Astrocyte of the spinal cord (primary cell): ENCODE measurements at regions not wholly inside any gene's neighbourhood (a gene's known extent, or its start where the extent isn't known, plus 50 kb on each side); places are given as distances from the start of the nearest gene placed in this dataset.

Experiments used
- DNase-seq: peaks from one replicate; pipeline ENCODE4 v3.0.0; 2011; ENCODE audit warnings: low read depth, low spot score
- H3K4me3 ChIP-seq: 2 replicates; pipeline ENCODE4 v1.5.1; 2011; ENCODE audit warnings: low read depth, mild to moderate bottlenecking, low read length, moderate library complexity
- in situ Hi-C: cut with HindIII; loops from 2 replicates; pipeline ENCODE4 v1.10.0; 2017; ENCODE audit warnings: low sequenced_read_pairs
- TF ChIP-seq, protein P1 (sequence below): IDR thresholded peaks from 2 replicates; pipeline ENCODE4 v1.5.1; 2012; ENCODE audit warnings: low read depth, mild to moderate bottlenecking, low read length, inconsistent platforms

GRCh38 chr2:33791625-33792024, 192.5 kb upstream of the FAM98A start:
- H3K4me3 ChIP-seq, result no peak overlapping the region
- TF ChIP-seq, protein P1, sequence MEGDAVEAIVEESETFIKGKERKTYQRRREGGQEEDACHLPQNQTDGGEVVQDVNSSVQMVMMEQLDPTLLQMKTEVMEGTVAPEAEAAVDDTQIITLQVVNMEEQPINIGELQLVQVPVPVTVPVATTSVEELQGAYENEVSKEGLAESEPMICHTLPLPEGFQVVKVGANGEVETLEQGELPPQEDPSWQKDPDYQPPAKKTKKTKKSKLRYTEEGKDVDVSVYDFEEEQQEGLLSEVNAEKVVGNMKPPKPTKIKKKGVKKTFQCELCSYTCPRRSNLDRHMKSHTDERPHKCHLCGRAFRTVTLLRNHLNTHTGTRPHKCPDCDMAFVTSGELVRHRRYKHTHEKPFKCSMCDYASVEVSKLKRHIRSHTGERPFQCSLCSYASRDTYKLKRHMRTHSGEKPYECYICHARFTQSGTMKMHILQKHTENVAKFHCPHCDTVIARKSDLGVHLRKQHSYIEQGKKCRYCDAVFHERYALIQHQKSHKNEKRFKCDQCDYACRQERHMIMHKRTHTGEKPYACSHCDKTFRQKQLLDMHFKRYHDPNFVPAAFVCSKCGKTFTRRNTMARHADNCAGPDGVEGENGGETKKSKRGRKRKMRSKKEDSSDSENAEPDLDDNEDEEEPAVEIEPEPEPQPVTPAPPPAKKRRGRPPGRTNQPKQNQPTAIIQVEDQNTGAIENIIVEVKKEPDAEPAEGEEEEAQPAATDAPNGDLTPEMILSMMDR, result no peak
- peak; percentile 85 for DNase-seq
- in situ Hi-C loops, result no loop called here

- TF ChIP-seq, protein P1, result no peak
- DNase-seq, result peak; percentile 49
- no peak overlapping the region for H3K4me3 ChIP-seq
- in situ Hi-C loops, result no loop called here
These were observed 188.9 kb upstream of the FAM98A start for GRCh38 chr2:33788044-33788443.

- in situ Hi-C loops, result no loop called here
- H3K4me3 ChIP-seq, result no peak overlapping the region
- TF ChIP-seq, protein P1, result no peak
- DNase-seq, result no peak
These were observed 187.8 kb upstream of the FAM98A start for GRCh38 chr2:33786881-33787280.

- TF ChIP-seq, protein P1, result no peak
- in situ Hi-C loops, result no loop called here
- peak; percentile 24 for DNase-seq
These were observed 186.4 kb upstream of the FAM98A start for GRCh38 chr2:33785201-33786106.

DNA sequence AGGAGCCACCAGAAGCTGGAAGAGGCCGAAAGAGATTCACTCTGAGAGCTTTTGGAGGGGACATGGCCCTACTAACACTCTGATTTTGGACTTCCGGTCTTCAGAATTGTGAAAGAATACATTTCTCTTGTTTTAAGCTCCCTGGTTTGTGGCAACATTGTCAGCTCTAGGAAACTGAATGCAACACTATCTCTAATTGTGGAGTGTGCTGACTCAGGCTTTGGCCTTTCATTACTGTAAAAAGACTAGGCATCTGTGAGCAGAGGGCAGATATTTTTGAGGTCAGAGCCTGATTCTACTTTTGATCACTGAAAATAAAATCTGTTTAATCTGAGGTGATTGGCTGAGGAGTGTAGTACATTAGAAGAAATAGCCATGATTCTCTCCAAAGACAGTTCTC, 185.4 kb upstream of the FAM98A start:
- TF ChIP-seq, protein P1, result no peak
- no peak overlapping the region for H3K4me3 ChIP-seq
- no peak for DNase-seq
- in situ Hi-C loops, result no loop called here

More at GRCh38 chr2:33785201-33786106, 186.4 kb upstream of the FAM98A start:
- no peak overlapping the region for H3K4me3 ChIP-seq

DNA sequence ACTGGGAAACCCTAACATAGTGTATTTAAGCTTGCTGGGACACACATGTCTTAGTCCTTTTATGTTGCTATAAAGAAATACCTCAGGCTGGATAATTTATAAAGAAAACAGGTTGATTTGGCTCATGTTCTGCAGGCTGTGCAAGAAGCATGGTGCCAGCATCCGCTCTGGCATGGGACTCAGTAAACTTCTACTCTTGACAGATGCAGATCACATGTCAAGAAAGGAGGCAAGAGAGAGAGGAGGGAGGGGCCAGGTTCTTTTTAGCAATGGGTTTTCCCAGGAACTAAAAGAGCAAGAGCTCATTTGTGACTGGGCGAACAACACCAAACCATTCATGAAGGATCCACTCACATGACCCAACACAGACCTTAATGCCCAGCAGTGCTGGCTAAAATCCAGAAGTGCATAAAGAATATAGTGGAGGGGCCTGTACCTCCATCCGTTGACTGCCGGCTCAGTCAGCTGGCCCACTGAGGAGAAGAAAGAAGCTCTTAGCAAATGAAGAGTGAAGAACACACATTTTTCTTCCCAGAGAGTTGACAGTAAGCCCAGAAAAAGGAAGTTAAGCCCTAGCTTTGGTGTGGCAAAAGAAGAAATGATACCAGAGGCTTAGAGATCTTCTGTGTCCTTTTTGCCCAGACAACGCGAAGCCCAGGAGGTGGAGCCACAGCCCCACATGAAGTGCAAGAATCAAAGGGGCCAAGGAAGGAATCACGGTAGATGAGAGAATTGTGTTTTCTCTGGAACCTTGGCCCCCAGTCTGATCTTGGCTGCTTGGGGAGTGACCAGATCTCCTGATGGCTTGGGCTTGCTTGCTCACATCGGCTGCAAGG, 183.5 kb upstream of the FAM98A start:
- TF ChIP-seq, protein P1, result no peak
- in situ Hi-C loops, result no loop called here
- DNase-seq, result no peak
- H3K4me3 ChIP-seq, result no peak overlapping the region
